Gastrocnemius medialis (tissue), 4 donors: ENCODE measurements at regions not wholly inside any gene's neighbourhood (a gene's known extent, or its start where the extent isn't known, plus 50 kb on each side); places are given as distances from the start of the nearest gene placed in this dataset.

Experiments
- ATAC-seq, 2 donors: fragments of 150-250 bp; one replicate each; pipeline ENCODE4 v1.9.1; 2016
- DNase-seq, 2 donors: peaks; one replicate each; pipeline ENCODE4 v3.0.0-alpha.2; 2019
- H3K27ac ChIP-seq, 4 donors: fragments of 200-600 bp; sonication (generic); 1 replicate in 1 of 4; 2 replicates in 3 of 4; pipeline ENCODE4 v1.5.1; 2016 to 2018; ENCODE audit warnings: mild to moderate bottlenecking in 2 of 4, moderate library complexity in 1 of 4
- H3K27me3 ChIP-seq, 3 donors: fragments of 200-600 bp; sonication (generic) in 2 of 3; 1 replicate in 1 of 3; 2 replicates in 2 of 3; pipeline versions ENCODE4 v1.5.1 to v1.6.0; 2016 to 2019; ENCODE audit warnings: mild to moderate bottlenecking in 1 of 3, moderate library complexity in 1 of 3
- H3K36me3 ChIP-seq, 2 donors: fragments of 200-600 bp; sonication (generic) in 1 of 2; one replicate each; pipeline ENCODE4 v1.5.1; 2017 to 2018
- H3K4me1 ChIP-seq, 2 donors: fragments of 200-600 bp; sonication (generic) in 1 of 2; one replicate each; pipeline ENCODE4 v1.5.1; 2016 to 2017; ENCODE audit warnings: mild to moderate bottlenecking in 2 of 2
- H3K4me3 ChIP-seq, 4 donors: fragments of 200-600 bp; sonication (generic) in 3 of 4; 1 replicate in 1 of 4; 2 replicates in 3 of 4; pipeline ENCODE4 v1.5.1; 2016 to 2019; ENCODE audit warnings: mild to moderate bottlenecking in 2 of 4
- H3K9me3 ChIP-seq, 3 donors: fragments of 200-600 bp; sonication (generic) in 2 of 3; 1 replicate in 1 of 3; 2 replicates in 2 of 3; pipeline ENCODE4 v1.5.1; 2016 to 2019
- POLR2A ChIP-seq, 2 donors: fragments of 450-650 bp; IDR thresholded peaks; one replicate each; pipeline ENCODE4 v1.6.1; 2017; ENCODE audit warnings: antibody characterized with exemption in 2 of 2, mild to moderate bottlenecking in 2 of 2, moderate library complexity in 2 of 2
- in situ Hi-C, 4 donors: fragments of 200-750 bp; cut with MboI; loops; one replicate each; pipeline versions ENCODE4 v1.15.0 to v1.8.0; 2017; ENCODE audit warnings: low sequenced_read_pairs in 4 of 4
- intact Hi-C: fragments of 100-400 bp; cut with DNase I; formaldehyde crosslinking; loops from one replicate; pipeline ENCODE4 v1.15.1; 2023; ENCODE audit warnings: low total_unique reads
- TF ChIP-seq, protein P1 (sequence below), 5 experiments: fragments of 450-650 bp in 3 of 5; fragments of 200-600 bp in 2 of 5; sonication (generic) in 2 of 5; IDR thresholded peaks in 4 of 5; conservative IDR thresholded peaks in 1 of 5; 1 replicate in 4 of 5; 2 replicates in 1 of 5; pipeline ENCODE4 v1.5.1; 2016 to 2019; ENCODE audit warnings: antibody characterized with exemption in 5 of 5, mild to moderate bottlenecking in 3 of 5, moderate library complexity in 3 of 5

DNA sequence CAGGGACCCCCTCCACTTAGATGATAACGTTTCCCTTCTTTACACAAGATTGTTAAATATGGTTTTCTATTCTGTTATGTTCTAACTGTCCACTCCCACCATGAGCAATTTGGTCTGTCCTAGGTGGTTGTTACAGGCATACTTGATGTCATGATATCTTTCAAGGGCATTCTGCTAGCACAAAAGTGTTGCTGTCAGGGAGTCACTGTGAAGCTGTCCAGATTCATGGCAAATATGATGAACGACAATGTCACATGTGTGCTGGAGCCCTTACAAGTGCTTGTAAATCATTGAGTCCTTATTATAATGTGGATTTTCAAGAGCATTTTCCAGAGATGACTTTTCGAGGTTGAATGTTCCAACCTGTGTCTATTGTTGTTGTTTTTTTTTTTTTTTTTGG is 1250.7 kb upstream of the PRKX start:
- Histone ChIP-seq H3K4me3 (no peak overlapping the region), H3K27ac (no peak overlapping the region), H3K27me3 (no peaks in the 10 kb centered on the region), H3K9me3 (no peaks in the 10 kb centered on the region), H3K4me1 (no peaks in the 10 kb centered on the region), H3K36me3 (no peaks in the 10 kb centered on the region)
- no peak for ATAC-seq
- in situ Hi-C loops, result no loop called here
- intact Hi-C loops, result no loop called here
- TF ChIP-seq, protein P1, sequence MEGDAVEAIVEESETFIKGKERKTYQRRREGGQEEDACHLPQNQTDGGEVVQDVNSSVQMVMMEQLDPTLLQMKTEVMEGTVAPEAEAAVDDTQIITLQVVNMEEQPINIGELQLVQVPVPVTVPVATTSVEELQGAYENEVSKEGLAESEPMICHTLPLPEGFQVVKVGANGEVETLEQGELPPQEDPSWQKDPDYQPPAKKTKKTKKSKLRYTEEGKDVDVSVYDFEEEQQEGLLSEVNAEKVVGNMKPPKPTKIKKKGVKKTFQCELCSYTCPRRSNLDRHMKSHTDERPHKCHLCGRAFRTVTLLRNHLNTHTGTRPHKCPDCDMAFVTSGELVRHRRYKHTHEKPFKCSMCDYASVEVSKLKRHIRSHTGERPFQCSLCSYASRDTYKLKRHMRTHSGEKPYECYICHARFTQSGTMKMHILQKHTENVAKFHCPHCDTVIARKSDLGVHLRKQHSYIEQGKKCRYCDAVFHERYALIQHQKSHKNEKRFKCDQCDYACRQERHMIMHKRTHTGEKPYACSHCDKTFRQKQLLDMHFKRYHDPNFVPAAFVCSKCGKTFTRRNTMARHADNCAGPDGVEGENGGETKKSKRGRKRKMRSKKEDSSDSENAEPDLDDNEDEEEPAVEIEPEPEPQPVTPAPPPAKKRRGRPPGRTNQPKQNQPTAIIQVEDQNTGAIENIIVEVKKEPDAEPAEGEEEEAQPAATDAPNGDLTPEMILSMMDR (IDR thresholded peaks at IDR 0.05 in 4 of 5, conservative IDR thresholded peaks at IDR 0.05 in 1 of 5), result no peak
- TF ChIP-seq POLR2A (IDR thresholded peaks at IDR 0.05), result no peak
- DNase-seq, result no peak

DNA sequence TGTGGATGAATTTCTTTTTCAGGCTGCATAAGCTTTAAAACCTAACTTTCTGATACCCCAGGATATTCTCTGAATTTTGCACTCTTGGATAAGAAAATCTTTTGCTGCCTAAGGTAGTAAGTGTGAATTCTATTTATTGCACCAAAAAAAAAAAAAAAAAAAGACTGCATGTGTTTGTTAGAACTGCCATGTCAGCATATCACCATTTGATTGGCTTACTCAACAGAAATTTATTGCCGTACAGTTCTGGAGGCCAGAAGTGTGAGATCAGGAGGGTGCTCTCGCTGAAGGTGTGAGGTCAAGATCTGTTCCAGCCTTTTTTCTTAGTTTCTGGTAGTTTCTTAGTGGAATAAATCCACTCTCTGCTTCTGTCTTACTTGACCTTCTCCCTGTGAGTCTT is 1250.0 kb upstream of the PRKX start:
- no peak for ATAC-seq
- H3K9me3 ChIP-seq, result no peaks in the 10 kb centered on the region
- no peaks in the 10 kb centered on the region for H3K36me3 ChIP-seq
- no peaks in the 10 kb centered on the region for H3K27me3 ChIP-seq
- DNase-seq, result no peak
- H3K4me3 ChIP-seq, result no peak overlapping the region
- intact Hi-C loops (no loop called here), in situ Hi-C loops (no loop called here)
- no peak for TF ChIP-seq POLR2A (IDR thresholded peaks at IDR 0.05)
- TF ChIP-seq, protein P1 (IDR thresholded peaks at IDR 0.05 in 4 of 5, conservative IDR thresholded peaks at IDR 0.05 in 1 of 5), result no peak
- H3K27ac ChIP-seq, result no peak overlapping the region
- no peaks in the 10 kb centered on the region for H3K4me1 ChIP-seq

DNA sequence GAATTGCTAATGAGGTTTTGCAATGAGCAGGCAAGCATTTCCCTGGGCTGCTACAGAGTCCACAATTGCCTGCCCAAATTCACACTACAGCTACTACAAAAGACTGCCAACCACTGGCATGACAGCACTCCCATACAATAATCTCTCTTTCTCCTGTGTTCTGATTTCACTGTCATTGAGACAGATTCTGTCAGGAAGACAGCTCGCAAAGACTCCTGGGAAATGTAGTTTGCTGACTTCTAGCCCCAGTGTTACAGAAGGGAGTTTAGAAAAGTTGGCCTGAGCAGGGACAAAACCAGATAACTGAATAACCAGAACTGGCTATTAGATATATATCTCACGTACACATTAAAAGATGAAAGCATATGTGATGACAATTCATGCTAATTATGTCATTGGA is 1231.3 kb upstream of the PRKX start:
- Histone ChIP-seq H3K4me3 (no peak overlapping the region), H3K4me1 (no peaks in the 10 kb centered on the region), H3K9me3 (no peaks in the 10 kb centered on the region), H3K27ac (no peak overlapping the region), H3K36me3 (no peaks in the 10 kb centered on the region), H3K27me3 (no peaks in the 10 kb centered on the region)
- DNase-seq (no peak), ATAC-seq (no peak)
- no peak for TF ChIP-seq POLR2A (IDR thresholded peaks at IDR 0.05)
- TF ChIP-seq, protein P1 (IDR thresholded peaks at IDR 0.05 in 4 of 5, conservative IDR thresholded peaks at IDR 0.05 in 1 of 5), result no peak
- intact Hi-C loops, result no loop called here
- in situ Hi-C loops, result no loop called here

DNA sequence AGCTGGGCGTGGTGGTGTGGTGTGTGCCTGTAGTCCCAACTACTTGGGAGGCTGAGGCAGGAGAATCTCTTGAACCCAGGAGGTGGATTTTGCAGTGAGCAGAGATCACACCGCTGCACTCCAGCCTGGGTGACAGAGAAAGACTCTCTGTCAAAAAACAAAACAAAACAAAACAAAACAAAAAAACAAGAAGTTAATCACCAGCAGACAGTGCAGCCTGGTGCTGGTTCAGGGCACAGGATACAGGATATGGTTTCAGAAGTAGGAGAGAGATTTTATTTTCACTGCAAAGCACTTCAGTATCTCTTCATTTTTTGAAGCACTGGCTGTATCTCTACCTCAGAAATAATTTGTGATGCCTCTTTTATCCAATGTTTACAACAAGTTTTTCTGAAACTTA is 1222.9 kb upstream of the PRKX start:
- Histone ChIP-seq H3K4me1 (no peaks in the 10 kb centered on the region), H3K4me3 (no peak overlapping the region), H3K36me3 (no peaks in the 10 kb centered on the region), H3K27ac (no peak overlapping the region), H3K9me3 (no peaks in the 10 kb centered on the region), H3K27me3 (no peaks in the 10 kb centered on the region)
- TF ChIP-seq, protein P1 (IDR thresholded peaks at IDR 0.05 in 4 of 5, conservative IDR thresholded peaks at IDR 0.05 in 1 of 5), result no peak
- TF ChIP-seq POLR2A (IDR thresholded peaks at IDR 0.05), result no peak
- in situ Hi-C loops (no loop called here), intact Hi-C loops (no loop called here)
- ATAC-seq (no peak), DNase-seq (no peak)

DNA sequence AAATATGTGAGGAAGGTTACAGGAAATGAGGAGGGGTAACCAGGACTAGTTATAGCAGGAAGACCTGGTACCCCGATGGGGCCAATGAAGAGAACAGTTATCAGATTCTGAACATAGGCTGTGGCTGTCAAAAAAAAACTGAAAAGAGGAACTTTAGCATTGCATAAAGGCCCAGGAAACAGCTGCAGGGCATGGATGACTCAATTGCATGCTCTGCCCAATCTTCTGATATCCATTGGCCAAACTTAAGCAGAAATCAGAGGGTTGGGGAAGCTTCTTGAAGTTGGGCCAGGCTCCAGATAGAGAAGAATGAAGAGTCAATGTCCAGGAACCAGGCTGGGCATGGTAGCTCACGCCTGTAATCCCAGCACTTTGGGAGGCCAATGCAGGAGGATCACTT is 1222.4 kb upstream of the PRKX start:
- peak in 1 of 2 donors; percentile 13 for DNase-seq

More for the DNA sequence above, 1222.4 kb upstream of the PRKX start:
- intact Hi-C loops, result no loop called here
- ATAC-seq, result no peak
- H3K4me1 ChIP-seq, result no peaks in the 10 kb centered on the region
- H3K4me3 ChIP-seq, result no peak overlapping the region
- TF ChIP-seq POLR2A (IDR thresholded peaks at IDR 0.05), result no peak
- TF ChIP-seq, protein P1 (IDR thresholded peaks at IDR 0.05 in 4 of 5, conservative IDR thresholded peaks at IDR 0.05 in 1 of 5), result no peak
- H3K36me3 ChIP-seq, result no peaks in the 10 kb centered on the region
- no peaks in the 10 kb centered on the region for H3K27me3 ChIP-seq
- H3K27ac ChIP-seq, result no peak overlapping the region
- in situ Hi-C loops, result no loop called here
- no peaks in the 10 kb centered on the region for H3K9me3 ChIP-seq
